OCI-LY3 (cell line): ENCODE measurements at regions not wholly inside any gene's neighbourhood (a gene's known extent, or its start where the extent isn't known, plus 50 kb on each side); places are given as distances from the start of the nearest gene placed in this dataset.

ENCODE experiments used
- H2AFZ ChIP-seq: fragments of 200-600, 300-600 bp; shearing (Covaris generic); 2 replicates; pipeline ENCODE4 v1.6.0; 2014; ENCODE audit warnings: antibody characterized with exemption, low read depth, low read length
- H3K27ac ChIP-seq: fragments of 200-600, 300-600 bp; sonication (generic); 2 replicates; pipeline ENCODE4 v1.5.1; 2014; ENCODE audit warnings: mild to moderate bottlenecking, low read length, moderate library complexity, mixed read lengths
- H3K27me3 ChIP-seq: fragments of 200-600, 300-600 bp; sonication (generic); 2 replicates; pipeline ENCODE4 v1.6.1; 2014; ENCODE audit warnings: low read depth, low read length, mixed read lengths
- H3K36me3 ChIP-seq: fragments of 200-600, 300-600 bp; sonication (generic); replicated peaks from 2 replicates; pipeline ENCODE3; 2014; ENCODE audit warnings: low read depth, low read length, mixed read lengths
- H3K4me1 ChIP-seq: fragments of 300-600, 200-600 bp; sonication (generic); 2 replicates; pipeline ENCODE4 v1.6.1; 2014; ENCODE audit warnings: low read length, mixed read lengths
- H3K4me2 ChIP-seq: fragments of 200-600, 300-600 bp; sonication (generic); 2 replicates; pipeline ENCODE4 v1.6.1; 2014; ENCODE audit warnings: low read length, mixed read lengths
- H3K4me3 ChIP-seq: fragments of 300-600, 200-600 bp; sonication (generic); 2 replicates; pipeline ENCODE4 v1.5.1; 2014; ENCODE audit warnings: antibody characterized with exemption, mild to moderate bottlenecking, low read length, moderate library complexity
- H3K79me2 ChIP-seq: fragments of 300-600, 200-600 bp; shearing (Covaris generic); 2 replicates; pipeline ENCODE4 v1.6.1; 2014; ENCODE audit warnings: mild to moderate bottlenecking, low read length, mixed read lengths
- H3K9ac ChIP-seq: fragments of 300-600, 200-600 bp; shearing (Covaris generic); 2 replicates; pipeline ENCODE4 v1.6.0; 2014; ENCODE audit warnings: mild to moderate bottlenecking, low read length, moderate library complexity
- H3K9me3 ChIP-seq: fragments of 200-600, 300-600 bp; shearing (Covaris generic); 2 replicates; pipeline ENCODE4 v1.6.1; 2014; ENCODE audit warnings: low read length, mixed read lengths; ENCODE audit not compliant: insufficient read depth
- H4K20me1 ChIP-seq: fragments of 200-600, 300-600 bp; sonication (generic); 2 replicates; pipeline ENCODE4 v1.6.1; 2016; ENCODE audit warnings: low read length, mixed read lengths; ENCODE audit not compliant: insufficient read depth
- CTCF ChIP-seq: fragments of 200-600, 300-600 bp; sonication (generic); IDR thresholded peaks from 2 replicates; pipeline ENCODE4 v1.5.1; 2014; ENCODE audit warnings: antibody characterized with exemption, low read length, low read depth
- EZH2phosphoT487 ChIP-seq: fragments of 200-600 bp; shearing (Covaris generic); IDR thresholded peaks from 2 replicates; pipeline ENCODE4 v1.6.1; 2018; ENCODE audit warnings: antibody characterized with exemption, mixed run types, low read depth

- H3K4me1 ChIP-seq: no peaks in the 10 kb centered on the region
- H3K9me3 ChIP-seq: no peaks in the 10 kb centered on the region
- TF ChIP-seq CTCF: no peak
- no peak for TF ChIP-seq EZH2phosphoT487
- H3K27ac ChIP-seq: no peak overlapping the region
- peaks cover 16% of the 10 kb centered on the region; the same call in 1 of the 2 replicates for H3K27me3 ChIP-seq
- no peaks in the 10 kb centered on the region for H3K36me3 ChIP-seq
- H3K4me2 ChIP-seq: no peak overlapping the region
- H4K20me1 ChIP-seq: no peaks in the 10 kb centered on the region
- no peak overlapping the region for H3K9ac ChIP-seq
- no peaks in the 10 kb centered on the region for H3K79me2 ChIP-seq
- H2AFZ ChIP-seq: no peak overlapping the region
- H3K4me3 ChIP-seq: no peak overlapping the region
Measured at GRCh38 chr9:73011181-73011750, 58.4 kb upstream of the ALDH1A1 start.

DNA sequence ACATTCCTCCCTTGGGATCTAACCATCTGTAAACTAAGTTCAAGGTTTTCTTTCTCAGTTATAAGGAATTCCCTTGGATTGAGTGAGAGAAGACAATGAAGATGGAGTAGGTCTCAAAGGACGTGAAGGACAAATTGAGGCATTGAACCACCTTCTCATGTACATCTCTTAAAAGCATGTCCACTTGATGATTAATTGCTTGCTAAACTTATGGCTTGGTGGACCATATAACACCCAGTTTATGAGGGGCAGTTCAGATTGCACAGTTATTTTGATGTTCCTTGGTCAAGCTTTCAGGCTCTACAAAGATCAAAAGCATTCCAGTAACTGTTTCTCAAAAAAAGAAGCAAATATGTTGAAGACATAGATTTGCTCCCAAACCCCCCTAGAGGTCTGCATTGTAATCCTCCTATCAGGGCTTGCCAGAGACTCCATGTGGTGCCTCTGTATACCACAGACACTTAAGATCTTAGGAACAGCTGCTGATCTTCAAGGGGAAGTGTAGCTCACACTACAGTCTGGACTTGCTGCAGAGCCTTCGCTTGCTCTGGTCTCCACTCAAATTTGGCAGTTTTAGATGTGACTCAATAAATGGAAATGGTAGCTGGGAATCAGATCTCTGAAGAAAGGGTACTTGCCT lies 56.9 kb upstream of the ALDH1A1 start:
- peaks cover 16% of the 10 kb centered on the region; the same call in 1 of the 2 replicates for H3K27me3 ChIP-seq
- H4K20me1 ChIP-seq: no peaks in the 10 kb centered on the region
- H3K4me1 ChIP-seq: no peaks in the 10 kb centered on the region
- H3K36me3 ChIP-seq: no peaks in the 10 kb centered on the region
- H3K9ac ChIP-seq: no peak overlapping the region
- no peak overlapping the region for H3K4me3 ChIP-seq
- TF ChIP-seq EZH2phosphoT487 (no peak), CTCF (no peak)
- no peak overlapping the region for H3K27ac ChIP-seq
- no peaks in the 10 kb centered on the region for H3K9me3 ChIP-seq
- no peak overlapping the region for H2AFZ ChIP-seq
- no peaks in the 10 kb centered on the region for H3K79me2 ChIP-seq
- H3K4me2 ChIP-seq: no peak overlapping the region

DNA sequence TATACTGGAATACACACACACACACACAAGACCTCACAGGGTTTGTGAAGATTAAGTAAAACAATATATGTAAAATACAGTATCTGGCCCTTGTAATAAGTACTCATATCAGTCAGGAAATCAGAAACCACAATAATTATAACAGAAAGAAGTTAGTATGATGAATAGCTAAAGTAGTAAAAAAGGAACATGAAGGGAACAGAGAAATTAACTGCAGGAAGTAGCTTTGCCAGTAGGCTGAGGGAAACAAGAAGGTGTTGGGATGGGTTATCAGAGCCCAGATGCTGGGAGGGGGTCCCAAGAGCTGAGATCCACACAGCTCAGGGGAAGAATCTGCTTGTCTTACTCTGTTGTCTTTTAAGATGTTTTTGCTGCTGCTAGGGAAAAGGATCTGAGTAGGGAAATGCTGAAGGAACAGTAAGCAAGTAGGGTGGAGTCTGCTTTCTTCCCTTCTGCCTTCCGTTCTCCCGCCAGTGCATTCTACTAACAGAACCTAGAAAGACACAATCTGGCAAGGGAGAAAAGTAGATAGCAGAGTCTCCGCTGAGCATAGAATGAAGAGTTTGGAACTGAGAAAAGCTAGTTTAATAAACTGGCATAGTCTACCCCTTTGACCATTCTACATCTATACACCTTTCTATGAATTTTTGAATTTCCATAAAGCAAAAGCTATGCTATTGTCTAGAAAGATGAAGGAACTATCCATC lies 55.3 kb upstream of the ALDH1A1 start:
- Histone ChIP-seq H3K27ac (no peak overlapping the region), H3K27me3 (peaks cover 9% of the 10 kb centered on the region; the same call in 1 of the 2 replicates), H3K4me2 (no peak overlapping the region), H3K79me2 (no peaks in the 10 kb centered on the region), H3K9me3 (no peaks in the 10 kb centered on the region), H4K20me1 (no peaks in the 10 kb centered on the region), H3K9ac (no peak overlapping the region), H2AFZ (no peak overlapping the region), H3K36me3 (no peaks in the 10 kb centered on the region), H3K4me3 (no peak overlapping the region), H3K4me1 (no peaks in the 10 kb centered on the region)
- TF ChIP-seq CTCF (no peak), EZH2phosphoT487 (no peak)

- H3K27me3 ChIP-seq: peaks cover 8% of the 10 kb centered on the region; the same call in 1 of the 2 replicates
- no peak for TF ChIP-seq EZH2phosphoT487
- no peak for TF ChIP-seq CTCF
- H3K9me3 ChIP-seq: no peaks in the 10 kb centered on the region
- no peak overlapping the region for H3K9ac ChIP-seq
- H3K4me2 ChIP-seq: no peak overlapping the region
- H3K4me3 ChIP-seq: no peak overlapping the region
- H3K36me3 ChIP-seq: no peaks in the 10 kb centered on the region
- H3K27ac ChIP-seq: no peak overlapping the region
- H2AFZ ChIP-seq: no peak overlapping the region
- no peaks in the 10 kb centered on the region for H4K20me1 ChIP-seq
- H3K4me1 ChIP-seq: no peaks in the 10 kb centered on the region
- no peaks in the 10 kb centered on the region for H3K79me2 ChIP-seq
Measured at GRCh38 chr9:73006986-73007385, 54.1 kb upstream of the ALDH1A1 start.
